CD4-positive, alpha-beta T cell (primary cell): ENCODE measurements at regions not wholly inside any gene's neighbourhood (a gene's known extent, or its start where the extent isn't known, plus 50 kb on each side); places are given as distances from the start of the nearest gene placed in this dataset.
A peak's percentile ranks its signal among the peaks of the same experiment; 100 is the strongest.

Experiments
- ATAC-seq: fragments of 200-7000 bp; cut with Tn5 transposase; one replicate; pipeline ENCODE4 v1.10.0; 2022; ENCODE audit warnings: mild to moderate bottlenecking; ENCODE audit not compliant: poor library complexity
- CTCF ChIA-PET: fragments of 350-600 bp; sonication (Branson Sonifier 250); formaldehyde crosslinking; loops from one replicate; lab custom pipeline; 2021; ENCODE audit warnings: antibody characterized with exemption, inconsistent platforms; lab: Charles Lee
- POLR2A ChIA-PET: fragments of 350-600 bp; sonication (Branson Sonifier 250); formaldehyde crosslinking; loops from one replicate; lab custom pipeline; 2021; ENCODE audit warnings: antibody characterized with exemption, inconsistent platforms; lab: Charles Lee
- DNase-seq, 14 experiments: peaks; one replicate each; pipeline ENCODE4 v3.0.0-alpha.2; 2013 to 2020; ENCODE audit warnings: mixed read lengths in 2 of 14
- H3K27ac ChIP-seq, 2 donors: one replicate each; pipeline versions ENCODE4 v1.5.1 to v1.7.0; 2013; ENCODE audit warnings: low read length in 2 of 2, low read depth in 1 of 2, mild to moderate bottlenecking in 1 of 2
- H3K27me3 ChIP-seq, 2 experiments: 1 replicate in 1 of 2; 2 replicates in 1 of 2; pipeline versions ENCODE4 v1.6.1 to v1.7.0; 2013; ENCODE audit warnings: low read length in 2 of 2, control low read depth in 1 of 2, mild to moderate bottlenecking in 1 of 2, moderate library complexity in 1 of 2; ENCODE audit not compliant: insufficient read depth in 2 of 2, control insufficient read depth in 1 of 2
- H3K36me3 ChIP-seq: one replicate; pipeline ENCODE4 v1.6.1; 2013; ENCODE audit warnings: low read length, control low read depth; ENCODE audit not compliant: insufficient read depth
- H3K4me1 ChIP-seq: one replicate; pipeline ENCODE4 v1.6.1; 2013; ENCODE audit warnings: low read length, control low read depth; ENCODE audit not compliant: insufficient read depth
- H3K4me3 ChIP-seq: one replicate; pipeline ENCODE4 v1.5.1; 2013; ENCODE audit warnings: mild to moderate bottlenecking, low read length, moderate library complexity
- H3K9me3 ChIP-seq, 2 experiments: 1 replicate in 1 of 2; 2 replicates in 1 of 2; pipeline versions ENCODE4 v1.6.1 to v1.7.0; 2013; ENCODE audit warnings: low read length in 2 of 2, mild to moderate bottlenecking in 2 of 2, control low read depth in 1 of 2, moderate library complexity in 1 of 2; ENCODE audit not compliant: control insufficient read depth in 1 of 2, insufficient read depth in 1 of 2
- H3K27ac Mint-ChIP-seq: one replicate; pipeline ENCODE4 v1.8.0; 2020; ENCODE audit warnings: mixed read lengths
- H3K27me3 Mint-ChIP-seq: one replicate; pipeline ENCODE4 v1.8.0; 2021; ENCODE audit warnings: mixed read lengths
- H3K36me3 Mint-ChIP-seq: one replicate; pipeline ENCODE4 v1.8.0; 2021; ENCODE audit warnings: low read depth, mixed read lengths
- H3K4me1 Mint-ChIP-seq: one replicate; pipeline ENCODE4 v1.8.0; 2021; ENCODE audit warnings: low read depth, mixed read lengths
- H3K4me3 Mint-ChIP-seq: one replicate; pipeline ENCODE4 v1.8.0; 2020; ENCODE audit warnings: mild to moderate bottlenecking, mixed read lengths
- H3K9me3 Mint-ChIP-seq: one replicate; pipeline ENCODE4 v1.8.0; 2020; ENCODE audit warnings: mixed read lengths
- intact Hi-C, 2 experiments: fragments of 100-400 bp; cut with DNase I in 1 of 2; cut with micrococcal nuclease in 1 of 2; formaldehyde crosslinking; loops; one replicate each; pipeline versions ENCODE4 v1.15.1 to v1.9.0; 2023 to 2025; cut with DNase I, micrococcal nuclease
- TF ChIP-seq, protein P1 (sequence below): fragments of 200-600 bp; IDR thresholded peaks from one replicate; pipeline ENCODE4 v1.8.0; 2022; ENCODE audit warnings: antibody characterized with exemption, mild to moderate bottlenecking

DNA sequence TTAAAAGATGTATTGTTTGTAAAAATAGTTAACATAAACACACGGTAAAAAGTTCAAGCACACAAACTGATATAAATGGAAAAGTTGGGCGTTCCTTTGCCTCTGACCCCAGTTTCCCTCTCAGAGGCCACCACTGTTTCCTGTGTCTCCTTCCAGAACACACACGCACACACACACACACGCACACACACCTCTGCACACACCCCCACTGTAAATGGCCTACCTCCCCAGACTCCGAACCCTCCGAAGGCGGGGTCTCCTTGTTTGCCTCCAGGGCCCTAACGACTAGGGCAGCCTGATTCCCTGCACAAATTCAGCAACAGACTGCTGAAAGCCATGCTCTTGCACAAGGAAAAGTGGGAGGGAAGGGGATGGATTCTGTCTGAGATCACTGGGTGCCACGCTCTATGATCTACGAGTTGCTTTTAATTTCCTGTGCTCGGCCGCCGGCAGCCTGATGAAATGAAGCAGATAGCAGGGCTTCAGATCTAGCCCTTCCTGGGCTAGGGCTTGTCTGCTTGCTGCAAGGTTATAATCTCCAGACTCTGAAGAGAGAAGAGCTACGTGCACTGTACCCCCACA is 184.0 kb upstream of the IL12B start:
- Mint-ChIP-seq H3K4me1 (peaks cover 4% of the 10 kb centered on the region), H3K27me3 (no peaks in the 10 kb centered on the region), H3K36me3 (no peaks in the 10 kb centered on the region), H3K27ac (no peak overlapping the region), H3K4me3 (no peak overlapping the region), H3K9me3 (no peaks in the 10 kb centered on the region)
- Histone ChIP-seq H3K9me3 (no peaks in the 10 kb centered on the region), H3K4me3 (no peak overlapping the region), H3K4me1 (no peaks in the 10 kb centered on the region), H3K27ac (no peak overlapping the region), H3K36me3 (no peaks in the 10 kb centered on the region), H3K27me3 (no peaks in the 10 kb centered on the region)
- DNase-seq: no peak
- ChIA-PET CTCF (no interaction called here), POLR2A (no interaction called here)
- intact Hi-C loops: no loop called here
- TF ChIP-seq, protein P1, sequence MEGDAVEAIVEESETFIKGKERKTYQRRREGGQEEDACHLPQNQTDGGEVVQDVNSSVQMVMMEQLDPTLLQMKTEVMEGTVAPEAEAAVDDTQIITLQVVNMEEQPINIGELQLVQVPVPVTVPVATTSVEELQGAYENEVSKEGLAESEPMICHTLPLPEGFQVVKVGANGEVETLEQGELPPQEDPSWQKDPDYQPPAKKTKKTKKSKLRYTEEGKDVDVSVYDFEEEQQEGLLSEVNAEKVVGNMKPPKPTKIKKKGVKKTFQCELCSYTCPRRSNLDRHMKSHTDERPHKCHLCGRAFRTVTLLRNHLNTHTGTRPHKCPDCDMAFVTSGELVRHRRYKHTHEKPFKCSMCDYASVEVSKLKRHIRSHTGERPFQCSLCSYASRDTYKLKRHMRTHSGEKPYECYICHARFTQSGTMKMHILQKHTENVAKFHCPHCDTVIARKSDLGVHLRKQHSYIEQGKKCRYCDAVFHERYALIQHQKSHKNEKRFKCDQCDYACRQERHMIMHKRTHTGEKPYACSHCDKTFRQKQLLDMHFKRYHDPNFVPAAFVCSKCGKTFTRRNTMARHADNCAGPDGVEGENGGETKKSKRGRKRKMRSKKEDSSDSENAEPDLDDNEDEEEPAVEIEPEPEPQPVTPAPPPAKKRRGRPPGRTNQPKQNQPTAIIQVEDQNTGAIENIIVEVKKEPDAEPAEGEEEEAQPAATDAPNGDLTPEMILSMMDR: no peak
- ATAC-seq: no peak

DNA sequence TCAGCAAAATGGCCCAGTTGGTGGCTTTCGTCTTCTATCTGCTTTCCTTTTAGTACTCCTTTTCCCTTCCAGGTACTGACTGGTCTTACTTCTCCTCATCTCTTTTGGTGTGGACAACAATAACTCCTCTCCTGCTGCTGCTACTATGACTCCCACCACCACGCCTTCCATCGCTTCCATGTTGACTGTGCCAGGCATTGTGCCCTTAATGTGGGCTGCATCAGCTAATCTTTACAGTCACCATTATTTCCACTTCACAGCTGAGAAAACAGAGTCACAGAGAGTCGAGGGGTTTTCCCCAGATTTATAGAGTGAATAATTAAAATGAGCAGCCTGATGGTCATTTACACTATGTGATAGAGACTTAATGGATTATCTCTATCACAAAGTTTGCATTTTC is 184.9 kb upstream of the IL12B start:
- H3K4me1 Mint-ChIP-seq: peaks cover 4% of the 10 kb centered on the region
- ChIA-PET POLR2A (no interaction called here), CTCF (interaction anchor here (0.6 to 1.4 kb wide), 10 partner anchors 9 to 576 kb away, joined by 3 to 6 read pairs (median 4); no protein-coding TSS in a partner anchor)
- H3K36me3 Mint-ChIP-seq: no peaks in the 10 kb centered on the region
- Histone ChIP-seq H3K27ac (no peak overlapping the region), H3K36me3 (no peaks in the 10 kb centered on the region), H3K27me3 (no peaks in the 10 kb centered on the region), H3K9me3 (no peaks in the 10 kb centered on the region), H3K4me3 (no peak overlapping the region), H3K4me1 (no peaks in the 10 kb centered on the region)
- no peaks in the 10 kb centered on the region for H3K27me3 Mint-ChIP-seq
- DNase-seq (no peak), ATAC-seq (no peak)
- intact Hi-C loops: no loop called here
- no peak overlapping the region for H3K4me3 Mint-ChIP-seq
- TF ChIP-seq, protein P1: no peak
- H3K9me3 Mint-ChIP-seq: no peaks in the 10 kb centered on the region
- no peak overlapping the region for H3K27ac Mint-ChIP-seq

DNA sequence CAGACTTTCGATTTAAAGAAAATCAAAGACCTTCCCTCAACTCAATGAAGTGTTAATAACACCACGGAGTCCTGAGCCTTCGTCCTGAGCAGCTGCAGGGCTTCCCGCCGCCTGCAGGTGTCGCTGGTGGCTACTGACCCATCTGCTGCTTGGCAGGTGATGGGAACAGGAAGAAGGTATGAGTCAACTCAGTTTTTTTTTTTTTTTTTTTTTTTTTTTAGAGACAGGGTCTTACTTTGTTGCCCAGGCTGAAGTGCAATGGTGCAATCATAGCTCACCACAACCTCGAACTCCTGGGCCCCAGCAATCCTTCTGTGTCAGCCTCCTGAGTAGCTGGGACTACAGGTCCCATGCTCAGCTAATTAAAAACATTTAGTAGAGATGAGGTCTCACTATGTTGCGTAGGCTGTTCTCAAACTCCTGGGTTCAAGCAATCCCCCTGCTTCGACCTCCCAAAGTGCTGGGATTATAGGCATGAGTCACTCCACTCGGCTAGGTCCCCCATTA is 185.7 kb upstream of the IL12B start:
- H3K4me1 Mint-ChIP-seq: peaks cover 4% of the 10 kb centered on the region
- POLR2A ChIA-PET: interaction anchor here (0.6 kb wide), 1 partner anchor 1517 kb away, joined by 4 read pairs; no protein-coding TSS in a partner anchor
- TF ChIP-seq, protein P1: peak; percentile 52

More for the DNA sequence above, 185.7 kb upstream of the IL12B start:
- no peaks in the 10 kb centered on the region for H3K36me3 ChIP-seq
- H3K4me3 Mint-ChIP-seq: no peak overlapping the region
- H3K4me1 ChIP-seq: no peaks in the 10 kb centered on the region
- no peaks in the 10 kb centered on the region for H3K9me3 Mint-ChIP-seq
- DNase-seq: peak; percentile 18 to 79 (median 53)
- no peak overlapping the region for H3K4me3 ChIP-seq
- CTCF ChIA-PET: interaction anchor here (0.6 to 1.4 kb wide), 12 partner anchors 9 to 575 kb away, joined by 3 to 6 read pairs (median 4); no protein-coding TSS in a partner anchor
- no peaks in the 10 kb centered on the region for H3K27me3 ChIP-seq
- intact Hi-C loops: no loop called here
- H3K27me3 Mint-ChIP-seq: no peaks in the 10 kb centered on the region
- ATAC-seq: peak; percentile 73
- H3K27ac ChIP-seq: no peak overlapping the region
- H3K9me3 ChIP-seq: no peaks in the 10 kb centered on the region
- no peaks in the 10 kb centered on the region for H3K36me3 Mint-ChIP-seq
- no peak overlapping the region for H3K27ac Mint-ChIP-seq
